ENCODE measurements at regions not wholly inside any gene's neighbourhood (a gene's known extent, or its start where the extent isn't known, plus 50 kb on each side); places are given as distances from the start of the nearest gene placed in this dataset.
"Not testable (repeated sequence)": the region's sequence is repeated elsewhere in the genome, so short reads cannot be mapped to it uniquely, and the experiment has no call there.

DNA sequence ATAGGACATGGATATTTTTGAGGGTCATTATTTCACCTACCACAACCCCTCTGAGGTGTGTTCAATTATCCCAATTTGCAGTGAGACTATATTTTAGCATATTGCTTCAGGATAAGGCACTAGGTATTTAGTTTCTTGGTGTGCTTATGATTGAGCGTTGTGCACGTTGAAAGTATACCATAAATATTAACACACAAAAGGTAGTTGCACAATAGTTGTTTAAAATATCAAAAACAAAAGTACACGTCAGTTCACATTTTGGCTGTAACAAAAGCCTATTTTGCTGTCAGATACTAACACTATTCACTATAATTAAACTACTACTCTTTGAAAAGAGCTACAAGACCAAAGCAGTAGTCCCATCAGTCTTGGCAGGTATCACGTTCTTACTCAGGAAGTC lies 367.5 kb downstream of the DSC3 start:
- TF ChIP-seq, protein P1, sequence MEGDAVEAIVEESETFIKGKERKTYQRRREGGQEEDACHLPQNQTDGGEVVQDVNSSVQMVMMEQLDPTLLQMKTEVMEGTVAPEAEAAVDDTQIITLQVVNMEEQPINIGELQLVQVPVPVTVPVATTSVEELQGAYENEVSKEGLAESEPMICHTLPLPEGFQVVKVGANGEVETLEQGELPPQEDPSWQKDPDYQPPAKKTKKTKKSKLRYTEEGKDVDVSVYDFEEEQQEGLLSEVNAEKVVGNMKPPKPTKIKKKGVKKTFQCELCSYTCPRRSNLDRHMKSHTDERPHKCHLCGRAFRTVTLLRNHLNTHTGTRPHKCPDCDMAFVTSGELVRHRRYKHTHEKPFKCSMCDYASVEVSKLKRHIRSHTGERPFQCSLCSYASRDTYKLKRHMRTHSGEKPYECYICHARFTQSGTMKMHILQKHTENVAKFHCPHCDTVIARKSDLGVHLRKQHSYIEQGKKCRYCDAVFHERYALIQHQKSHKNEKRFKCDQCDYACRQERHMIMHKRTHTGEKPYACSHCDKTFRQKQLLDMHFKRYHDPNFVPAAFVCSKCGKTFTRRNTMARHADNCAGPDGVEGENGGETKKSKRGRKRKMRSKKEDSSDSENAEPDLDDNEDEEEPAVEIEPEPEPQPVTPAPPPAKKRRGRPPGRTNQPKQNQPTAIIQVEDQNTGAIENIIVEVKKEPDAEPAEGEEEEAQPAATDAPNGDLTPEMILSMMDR (IDR thresholded peaks at IDR 0.05; ENCODE audit: insufficient read depth, low read length): no peak
- TF ChIP-seq SPI1 (IDR thresholded peaks at IDR 0.05; ENCODE audit: borderline replicate concordance, low read depth): no peak
- TF ChIP-seq, protein P2, sequence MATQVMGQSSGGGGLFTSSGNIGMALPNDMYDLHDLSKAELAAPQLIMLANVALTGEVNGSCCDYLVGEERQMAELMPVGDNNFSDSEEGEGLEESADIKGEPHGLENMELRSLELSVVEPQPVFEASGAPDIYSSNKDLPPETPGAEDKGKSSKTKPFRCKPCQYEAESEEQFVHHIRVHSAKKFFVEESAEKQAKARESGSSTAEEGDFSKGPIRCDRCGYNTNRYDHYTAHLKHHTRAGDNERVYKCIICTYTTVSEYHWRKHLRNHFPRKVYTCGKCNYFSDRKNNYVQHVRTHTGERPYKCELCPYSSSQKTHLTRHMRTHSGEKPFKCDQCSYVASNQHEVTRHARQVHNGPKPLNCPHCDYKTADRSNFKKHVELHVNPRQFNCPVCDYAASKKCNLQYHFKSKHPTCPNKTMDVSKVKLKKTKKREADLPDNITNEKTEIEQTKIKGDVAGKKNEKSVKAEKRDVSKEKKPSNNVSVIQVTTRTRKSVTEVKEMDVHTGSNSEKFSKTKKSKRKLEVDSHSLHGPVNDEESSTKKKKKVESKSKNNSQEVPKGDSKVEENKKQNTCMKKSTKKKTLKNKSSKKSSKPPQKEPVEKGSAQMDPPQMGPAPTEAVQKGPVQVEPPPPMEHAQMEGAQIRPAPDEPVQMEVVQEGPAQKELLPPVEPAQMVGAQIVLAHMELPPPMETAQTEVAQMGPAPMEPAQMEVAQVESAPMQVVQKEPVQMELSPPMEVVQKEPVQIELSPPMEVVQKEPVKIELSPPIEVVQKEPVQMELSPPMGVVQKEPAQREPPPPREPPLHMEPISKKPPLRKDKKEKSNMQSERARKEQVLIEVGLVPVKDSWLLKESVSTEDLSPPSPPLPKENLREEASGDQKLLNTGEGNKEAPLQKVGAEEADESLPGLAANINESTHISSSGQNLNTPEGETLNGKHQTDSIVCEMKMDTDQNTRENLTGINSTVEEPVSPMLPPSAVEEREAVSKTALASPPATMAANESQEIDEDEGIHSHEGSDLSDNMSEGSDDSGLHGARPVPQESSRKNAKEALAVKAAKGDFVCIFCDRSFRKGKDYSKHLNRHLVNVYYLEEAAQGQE (IDR thresholded peaks at IDR 0.05; ENCODE audit: insufficient replicate concordance, low read depth): no peak
- no peak for TF ChIP-seq POLR2AphosphoS5 (IDR thresholded peaks at IDR 0.05; ENCODE audit: low read depth)
- TF ChIP-seq GABPA (IDR thresholded peaks at IDR 0.05; ENCODE audit: low read depth): no peak
- H3K4me3 ChIP-seq (replicated peaks; ENCODE audit: insufficient read depth, low read length): no peak overlapping the region
- no peak for DNase-seq (ENCODE audit: low read depth in 1 of 2, low spot score in 1 of 2)
- no peaks in the 10 kb centered on the region for H3K27me3 ChIP-seq (ENCODE audit: insufficient read depth, poor library complexity, severe bottlenecking)
- H3K27ac ChIP-seq (replicated peaks): no peak overlapping the region

DNA sequence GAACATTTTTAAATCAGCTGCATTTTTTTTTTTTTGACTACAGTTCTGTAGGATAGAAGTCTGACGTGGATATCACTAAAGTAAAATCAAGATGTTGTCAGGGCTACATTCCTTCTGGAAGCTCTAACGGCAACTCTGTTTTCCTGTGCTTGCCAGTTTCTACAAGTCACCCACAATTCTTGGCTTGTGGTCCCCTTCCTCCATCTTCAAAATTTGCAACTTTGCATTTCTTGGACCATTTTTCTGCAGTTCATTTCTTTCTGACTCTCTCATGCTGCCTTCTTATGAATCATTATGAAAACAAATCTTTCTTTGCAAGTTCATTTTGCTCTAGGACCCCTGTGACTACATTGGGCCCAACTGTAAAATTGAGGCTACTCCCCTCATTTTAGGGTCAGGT lies 367.9 kb downstream of the DSC3 start:
- DNase-seq (ENCODE audit: low read depth in 1 of 2, low spot score in 1 of 2): no peak
- no peak for TF ChIP-seq SPI1 (IDR thresholded peaks at IDR 0.05; ENCODE audit: borderline replicate concordance, low read depth)
- TF ChIP-seq, protein P1 (IDR thresholded peaks at IDR 0.05; ENCODE audit: insufficient read depth, low read length): no peak
- no peak for TF ChIP-seq POLR2AphosphoS5 (IDR thresholded peaks at IDR 0.05; ENCODE audit: low read depth)
- no peak for TF ChIP-seq GABPA (IDR thresholded peaks at IDR 0.05; ENCODE audit: low read depth)
- TF ChIP-seq, protein P2 (IDR thresholded peaks at IDR 0.05; ENCODE audit: insufficient replicate concordance, low read depth): no peak
- H3K4me3 ChIP-seq (replicated peaks; ENCODE audit: insufficient read depth, low read length): no peak overlapping the region
- H3K27me3 ChIP-seq (ENCODE audit: insufficient read depth, poor library complexity, severe bottlenecking): no peaks in the 10 kb centered on the region
- H3K27ac ChIP-seq (replicated peaks): no peak overlapping the region

DNA sequence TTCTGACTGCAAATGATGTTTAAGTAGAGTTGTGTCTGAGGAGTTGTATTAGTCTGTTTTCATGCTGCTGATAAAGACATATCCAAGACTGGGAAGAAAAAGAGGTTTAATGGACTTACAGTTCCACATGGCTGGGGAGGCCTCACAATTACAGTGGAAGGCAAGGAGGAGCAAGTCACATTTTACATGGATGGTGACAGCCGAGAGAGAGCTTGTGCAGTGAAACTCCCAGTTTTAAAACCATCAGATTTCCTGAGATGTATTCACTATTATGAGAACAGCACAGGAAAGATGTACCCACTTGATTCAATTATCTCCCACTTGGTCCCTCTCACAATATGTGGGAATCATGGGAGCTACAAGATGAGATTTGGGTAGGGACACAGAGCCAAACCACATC lies 370.1 kb downstream of the DSC3 start:
- not testable (repeated sequence) for H3K4me3 ChIP-seq (replicated peaks; ENCODE audit: insufficient read depth, low read length); DNase-seq (ENCODE audit: low read depth in 1 of 2, low spot score in 1 of 2); H3K27ac ChIP-seq (replicated peaks); H3K27me3 ChIP-seq (ENCODE audit: insufficient read depth, poor library complexity, severe bottlenecking)

DNA sequence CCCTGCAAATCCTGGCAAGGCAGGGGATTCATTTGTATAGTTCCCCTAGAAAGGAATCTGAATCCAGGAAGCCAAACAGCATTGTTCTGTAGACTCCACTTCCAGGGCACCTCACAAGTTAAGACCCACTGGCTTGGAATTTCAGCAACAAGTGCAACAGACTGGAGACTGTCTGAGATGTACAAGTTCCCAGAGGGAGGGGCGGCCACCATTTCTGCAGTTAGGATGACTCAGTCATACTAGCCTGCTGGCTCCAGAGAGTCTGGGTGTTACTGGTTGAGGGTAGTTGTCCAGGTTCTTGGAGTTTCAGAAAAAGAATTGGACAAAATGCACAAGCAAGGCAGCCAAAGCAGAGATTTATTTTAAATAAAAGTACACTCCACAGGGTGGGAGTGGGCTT lies 384.2 kb downstream of the DSC3 start:
- no peak for DNase-seq (ENCODE audit: low read depth in 1 of 2, low spot score in 1 of 2)
- no peaks in the 10 kb centered on the region for H3K27me3 ChIP-seq (ENCODE audit: insufficient read depth, poor library complexity, severe bottlenecking)
- no peak for TF ChIP-seq GABPA (IDR thresholded peaks at IDR 0.05; ENCODE audit: low read depth)
- TF ChIP-seq POLR2AphosphoS5 (IDR thresholded peaks at IDR 0.05; ENCODE audit: low read depth): no peak
- TF ChIP-seq, protein P1 (IDR thresholded peaks at IDR 0.05; ENCODE audit: insufficient read depth, low read length): no peak
- TF ChIP-seq, protein P2 (IDR thresholded peaks at IDR 0.05; ENCODE audit: insufficient replicate concordance, low read depth): no peak
- no peak for TF ChIP-seq SPI1 (IDR thresholded peaks at IDR 0.05; ENCODE audit: borderline replicate concordance, low read depth)
- no peak overlapping the region for H3K27ac ChIP-seq (replicated peaks)
- no peak overlapping the region for H3K4me3 ChIP-seq (replicated peaks; ENCODE audit: insufficient read depth, low read length)
